ENCODE measurements at regions not wholly inside any gene's neighbourhood (a gene's known extent, or its start where the extent isn't known, plus 50 kb on each side); places are given as distances from the start of the nearest gene placed in this dataset.
"Not testable (repeated sequence)": the region's sequence is repeated elsewhere in the genome, so short reads cannot be mapped to it uniquely, and the experiment has no call there.

GRCh38 chrY:11156846-11157245, 1544.2 kb upstream of the USP9Y start:
- TF ChIP-seq, protein P1, sequence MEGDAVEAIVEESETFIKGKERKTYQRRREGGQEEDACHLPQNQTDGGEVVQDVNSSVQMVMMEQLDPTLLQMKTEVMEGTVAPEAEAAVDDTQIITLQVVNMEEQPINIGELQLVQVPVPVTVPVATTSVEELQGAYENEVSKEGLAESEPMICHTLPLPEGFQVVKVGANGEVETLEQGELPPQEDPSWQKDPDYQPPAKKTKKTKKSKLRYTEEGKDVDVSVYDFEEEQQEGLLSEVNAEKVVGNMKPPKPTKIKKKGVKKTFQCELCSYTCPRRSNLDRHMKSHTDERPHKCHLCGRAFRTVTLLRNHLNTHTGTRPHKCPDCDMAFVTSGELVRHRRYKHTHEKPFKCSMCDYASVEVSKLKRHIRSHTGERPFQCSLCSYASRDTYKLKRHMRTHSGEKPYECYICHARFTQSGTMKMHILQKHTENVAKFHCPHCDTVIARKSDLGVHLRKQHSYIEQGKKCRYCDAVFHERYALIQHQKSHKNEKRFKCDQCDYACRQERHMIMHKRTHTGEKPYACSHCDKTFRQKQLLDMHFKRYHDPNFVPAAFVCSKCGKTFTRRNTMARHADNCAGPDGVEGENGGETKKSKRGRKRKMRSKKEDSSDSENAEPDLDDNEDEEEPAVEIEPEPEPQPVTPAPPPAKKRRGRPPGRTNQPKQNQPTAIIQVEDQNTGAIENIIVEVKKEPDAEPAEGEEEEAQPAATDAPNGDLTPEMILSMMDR (IDR thresholded peaks at IDR 0.05; ENCODE audit: control extremely low read depth in 1 of 3, insufficient read depth in 1 of 3, low read depth in 1 of 3, low read length in 3 of 3), result not testable (repeated sequence)
- not testable (repeated sequence) for TF ChIP-seq CHD2 (IDR thresholded peaks at IDR 0.05; ENCODE audit: low read length); FOSL1 (IDR thresholded peaks at IDR 0.05; ENCODE audit: insufficient read depth, low read depth, low read length); SRF (IDR thresholded peaks at IDR 0.05; ENCODE audit: low read depth, low read length)

Data from H1 (cell line).